T-helper 2 cell treated with Interferon-gamma antibody and Interleukin-4, amounts not matched to agents 5 μg/mL and 100 μg/mL, for 36 hours (primary cell): ENCODE measurements at regions not wholly inside any gene's neighbourhood (a gene's known extent, or its start where the extent isn't known, plus 50 kb on each side); places are given as distances from the start of the nearest gene placed in this dataset.

Source experiments
- DNase-seq: peaks from one replicate; pipeline ENCODE4 v3.0.0; 2021; ENCODE audit warnings: low spot score
- H3K27ac Mint-ChIP-seq: one replicate; pipeline ENCODE4 v1.8.0; 2021; ENCODE audit warnings: mild to moderate bottlenecking, mixed read lengths
- H3K27me3 Mint-ChIP-seq: one replicate; pipeline ENCODE4 v1.8.0; 2021; ENCODE audit warnings: low read depth, mixed read lengths
- H3K36me3 Mint-ChIP-seq: one replicate; pipeline ENCODE4 v1.8.0; 2021; ENCODE audit warnings: low read depth, mixed read lengths
- H3K4me1 Mint-ChIP-seq: one replicate; pipeline ENCODE4 v1.8.0; 2021; ENCODE audit warnings: low read depth, mixed read lengths
- H3K4me3 Mint-ChIP-seq: one replicate; pipeline ENCODE4 v1.8.0; 2022; ENCODE audit warnings: mild to moderate bottlenecking, moderate library complexity, mixed read lengths
- H3K9me3 Mint-ChIP-seq: one replicate; pipeline ENCODE4 v1.8.0; 2021; ENCODE audit warnings: mixed read lengths

- no peak overlapping the region for H3K4me3 Mint-ChIP-seq
- H3K9me3 Mint-ChIP-seq, result no peaks in the 10 kb centered on the region
- H3K27me3 Mint-ChIP-seq, result peaks cover 8% of the 10 kb centered on the region
- DNase-seq, result no peak
- H3K4me1 Mint-ChIP-seq, result no peaks in the 10 kb centered on the region
- no peaks in the 10 kb centered on the region for H3K36me3 Mint-ChIP-seq
- H3K27ac Mint-ChIP-seq, result no peak overlapping the region
Measured at GRCh38 chr20:40738976-40739375, 49.9 kb upstream of the MAFB start.

- Mint-ChIP-seq H3K4me1 (no peaks in the 10 kb centered on the region), H3K36me3 (no peaks in the 10 kb centered on the region)
Measured at GRCh38 chr20:40739841-40740240, 50.8 kb upstream of the MAFB start.

GRCh38 chr20:40741507-40742106 is 52.6 kb upstream of the MAFB start:
- no peaks in the 10 kb centered on the region for H3K9me3 Mint-ChIP-seq
- peaks cover 18% of the 10 kb centered on the region for H3K27me3 Mint-ChIP-seq
- H3K36me3 Mint-ChIP-seq, result no peaks in the 10 kb centered on the region
- no peak overlapping the region for H3K27ac Mint-ChIP-seq
- no peaks in the 10 kb centered on the region for H3K4me1 Mint-ChIP-seq
- peak; percentile 13 for DNase-seq
- H3K4me3 Mint-ChIP-seq, result no peak overlapping the region

More at GRCh38 chr20:40739841-40740240, 50.8 kb upstream of the MAFB start:
- no peak overlapping the region for H3K27ac Mint-ChIP-seq
- H3K9me3 Mint-ChIP-seq, result no peaks in the 10 kb centered on the region
- H3K4me3 Mint-ChIP-seq, result no peak overlapping the region
- peaks cover 12% of the 10 kb centered on the region for H3K27me3 Mint-ChIP-seq
- DNase-seq, result no peak

GRCh38 chr20:40743141-40743775 is 54.2 kb upstream of the MAFB start:
- no peak overlapping the region for H3K4me3 Mint-ChIP-seq
- no peaks in the 10 kb centered on the region for H3K4me1 Mint-ChIP-seq

GRCh38 chr20:40744072-40744817 is 55.2 kb upstream of the MAFB start:
- H3K36me3 Mint-ChIP-seq, result no peaks in the 10 kb centered on the region
- no peak for DNase-seq
- H3K9me3 Mint-ChIP-seq, result no peaks in the 10 kb centered on the region
- no peaks in the 10 kb centered on the region for H3K4me1 Mint-ChIP-seq
- peaks cover 31% of the 10 kb centered on the region for H3K27me3 Mint-ChIP-seq
- H3K27ac Mint-ChIP-seq, result no peak overlapping the region
- no peak overlapping the region for H3K4me3 Mint-ChIP-seq

More at GRCh38 chr20:40743141-40743775, 54.2 kb upstream of the MAFB start:
- no peaks in the 10 kb centered on the region for H3K36me3 Mint-ChIP-seq
- no peak overlapping the region for H3K27ac Mint-ChIP-seq
- no peak for DNase-seq
- peaks cover 26% of the 10 kb centered on the region for H3K27me3 Mint-ChIP-seq
- H3K9me3 Mint-ChIP-seq, result no peaks in the 10 kb centered on the region

GRCh38 chr20:40744818-40745175 is 55.8 kb upstream of the MAFB start:
- no peaks in the 10 kb centered on the region for H3K9me3 Mint-ChIP-seq
- DNase-seq, result no peak
- no peaks in the 10 kb centered on the region for H3K36me3 Mint-ChIP-seq
- H3K4me3 Mint-ChIP-seq, result no peak overlapping the region
- H3K27ac Mint-ChIP-seq, result no peak overlapping the region
- H3K27me3 Mint-ChIP-seq, result peaks cover 34% of the 10 kb centered on the region
- no peaks in the 10 kb centered on the region for H3K4me1 Mint-ChIP-seq

- Mint-ChIP-seq H3K9me3 (no peaks in the 10 kb centered on the region), H3K4me1 (no peaks in the 10 kb centered on the region), H3K27ac (no peak overlapping the region), H3K4me3 (no peak overlapping the region), H3K27me3 (peaks cover 37% of the 10 kb centered on the region), H3K36me3 (no peaks in the 10 kb centered on the region)
- no peak for DNase-seq
Measured at GRCh38 chr20:40746251-40746650, 57.2 kb upstream of the MAFB start.

GRCh38 chr20:40748182-40748581 is 59.1 kb upstream of the MAFB start:
- Mint-ChIP-seq H3K27me3 (peaks cover 37% of the 10 kb centered on the region), H3K27ac (no peak overlapping the region), H3K4me1 (peaks cover 1% of the 10 kb centered on the region), H3K36me3 (no peaks in the 10 kb centered on the region), H3K4me3 (no peak overlapping the region), H3K9me3 (no peaks in the 10 kb centered on the region)
- no peak for DNase-seq

- peaks cover 5% of the 10 kb centered on the region for H3K4me1 Mint-ChIP-seq
- no peak overlapping the region for H3K4me3 Mint-ChIP-seq
- no peak overlapping the region for H3K27ac Mint-ChIP-seq
- DNase-seq, result no peak
- H3K36me3 Mint-ChIP-seq, result no peaks in the 10 kb centered on the region
- no peaks in the 10 kb centered on the region for H3K9me3 Mint-ChIP-seq
- H3K27me3 Mint-ChIP-seq, result peaks cover 28% of the 10 kb centered on the region
Measured at GRCh38 chr20:40749985-40750506, 61.0 kb upstream of the MAFB start.

GRCh38 chr20:40750541-40751035 is 61.6 kb upstream of the MAFB start:
- H3K27me3 Mint-ChIP-seq, result peaks cover 28% of the 10 kb centered on the region
- H3K27ac Mint-ChIP-seq, result no peak overlapping the region
- no peaks in the 10 kb centered on the region for H3K36me3 Mint-ChIP-seq
- no peak overlapping the region for H3K4me3 Mint-ChIP-seq
- no peaks in the 10 kb centered on the region for H3K9me3 Mint-ChIP-seq
- peaks cover 5% of the 10 kb centered on the region for H3K4me1 Mint-ChIP-seq
- no peak for DNase-seq

- no peaks in the 10 kb centered on the region for H3K9me3 Mint-ChIP-seq
- H3K4me1 Mint-ChIP-seq, result peaks cover 26% of the 10 kb centered on the region
- no peaks in the 10 kb centered on the region for H3K36me3 Mint-ChIP-seq
- H3K27ac Mint-ChIP-seq, result peak overlapping the region; percentile 0
- peaks cover 9% of the 10 kb centered on the region for H3K27me3 Mint-ChIP-seq
- DNase-seq, result no peak
- H3K4me3 Mint-ChIP-seq, result no peak overlapping the region
Measured at GRCh38 chr20:40753472-40753871, 64.4 kb upstream of the MAFB start.

GRCh38 chr20:40754339-40754943 is 65.4 kb upstream of the MAFB start:
- Mint-ChIP-seq H3K4me1 (peaks cover 27% of the 10 kb centered on the region), H3K27ac (no peak overlapping the region)
- DNase-seq, result no peak

GRCh38 chr20:40757087-40757486 is 68.1 kb upstream of the MAFB start:
- peak; percentile 12 for DNase-seq
- Mint-ChIP-seq H3K4me1 (peaks cover 27% of the 10 kb centered on the region), H3K27me3 (peaks cover 2% of the 10 kb centered on the region), H3K36me3 (no peaks in the 10 kb centered on the region), H3K9me3 (no peaks in the 10 kb centered on the region), H3K27ac (peak overlapping the region; percentile 49), H3K4me3 (peak overlapping the region; percentile 21)

More at GRCh38 chr20:40754339-40754943, 65.4 kb upstream of the MAFB start:
- peaks cover 6% of the 10 kb centered on the region for H3K27me3 Mint-ChIP-seq
- H3K4me3 Mint-ChIP-seq, result no peak overlapping the region
- no peaks in the 10 kb centered on the region for H3K9me3 Mint-ChIP-seq
- H3K36me3 Mint-ChIP-seq, result no peaks in the 10 kb centered on the region

- H3K4me1 Mint-ChIP-seq, result peaks cover 21% of the 10 kb centered on the region
- H3K36me3 Mint-ChIP-seq, result no peaks in the 10 kb centered on the region
- no peak overlapping the region for H3K4me3 Mint-ChIP-seq
- no peak overlapping the region for H3K27ac Mint-ChIP-seq
- no peaks in the 10 kb centered on the region for H3K9me3 Mint-ChIP-seq
- DNase-seq, result no peak
- H3K27me3 Mint-ChIP-seq, result peaks cover 2% of the 10 kb centered on the region
Measured at GRCh38 chr20:40758790-40759189, 69.8 kb upstream of the MAFB start.
